ENCODE measurements at regions not wholly inside any gene's neighbourhood (a gene's known extent, or its start where the extent isn't known, plus 50 kb on each side); places are given as distances from the start of the nearest gene placed in this dataset.

DNA sequence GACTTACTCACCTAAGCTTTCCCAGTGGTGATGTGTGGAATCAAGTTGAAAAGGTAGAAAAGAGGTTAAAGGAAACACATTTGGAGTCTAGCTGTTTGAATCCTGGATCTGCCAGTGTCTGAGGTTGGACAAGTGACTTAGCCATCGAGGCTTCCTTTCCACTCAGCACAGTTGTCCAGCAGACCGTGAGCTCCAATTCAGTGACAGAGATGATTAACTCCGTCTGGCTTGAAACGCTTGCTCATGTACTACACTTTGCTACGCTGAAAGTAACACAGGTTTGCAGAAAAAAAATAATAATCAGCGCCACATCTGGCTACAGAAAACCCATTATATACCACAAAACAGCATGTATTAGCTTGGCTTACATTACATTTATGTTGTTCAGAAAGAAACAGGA lies 364.9 kb upstream of the MCTP2 start:
- H3K27me3 ChIP-seq (replicated peaks): no peaks in the 10 kb centered on the region
- H3K4me3 ChIP-seq: no peak overlapping the region
- no peaks in the 10 kb centered on the region for H3K4me1 ChIP-seq (replicated peaks)
- H3K36me3 ChIP-seq: no peaks in the 10 kb centered on the region
- DNase-seq (ENCODE audit: low read depth in 1 of 2, low spot score in 2 of 2): no peak
- H3K27ac ChIP-seq: no peak overlapping the region
- H3K9me3 ChIP-seq (replicated peaks): no peaks in the 10 kb centered on the region

DNA sequence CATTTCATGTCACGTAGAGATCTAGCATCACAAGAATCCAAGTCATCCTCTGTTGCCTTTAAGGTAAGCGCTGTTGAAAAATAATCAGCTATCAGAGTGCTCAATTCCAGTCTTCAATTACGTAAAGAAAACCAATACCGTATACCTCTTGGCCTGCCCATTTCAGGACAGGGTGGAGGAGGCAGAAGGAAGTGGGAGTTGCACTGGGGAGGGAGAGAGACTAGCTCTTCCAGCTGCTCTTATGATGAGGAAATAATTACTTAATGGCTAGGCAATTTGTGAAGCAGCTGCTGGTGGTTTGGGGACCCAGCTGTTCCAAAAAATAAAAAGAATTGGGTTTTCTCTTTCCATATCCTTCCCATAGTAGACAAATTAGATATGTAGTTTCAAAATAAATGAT lies 365.8 kb upstream of the MCTP2 start:
- DNase-seq (ENCODE audit: low read depth in 1 of 2, low spot score in 2 of 2): no peak
- H3K9me3 ChIP-seq (replicated peaks): no peaks in the 10 kb centered on the region

DNA sequence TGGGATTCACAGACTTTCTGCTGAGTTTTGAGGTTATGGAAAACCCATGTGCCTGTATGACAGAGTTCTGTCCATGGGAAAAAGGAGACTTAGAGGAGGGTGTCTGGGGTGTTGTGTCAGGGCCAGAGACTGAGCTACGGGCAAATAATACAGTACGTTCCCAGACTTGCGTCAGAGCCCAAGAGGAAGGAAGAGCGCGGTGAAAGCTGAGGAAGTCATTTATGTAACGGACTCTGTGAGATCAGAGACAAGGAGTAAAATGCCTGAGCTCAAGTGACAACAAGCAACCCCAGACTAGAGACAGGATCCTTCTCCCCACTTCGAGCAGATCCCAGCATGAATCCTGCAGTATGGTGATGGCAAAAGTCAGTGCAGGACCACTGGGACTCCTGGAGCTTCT lies 368.6 kb upstream of the MCTP2 start:
- Histone ChIP-seq H3K9me3 (replicated peaks) (no peaks in the 10 kb centered on the region), H3K27me3 (replicated peaks) (no peaks in the 10 kb centered on the region), H3K4me1 (replicated peaks) (no peaks in the 10 kb centered on the region), H3K36me3 (no peaks in the 10 kb centered on the region), H3K4me3 (no peak overlapping the region), H3K27ac (no peak overlapping the region)
- no peak for DNase-seq (ENCODE audit: low read depth in 1 of 2, low spot score in 2 of 2)

More for the DNA sequence above, 365.8 kb upstream of the MCTP2 start:
- Histone ChIP-seq H3K36me3 (no peaks in the 10 kb centered on the region), H3K27ac (no peak overlapping the region), H3K4me1 (replicated peaks) (no peaks in the 10 kb centered on the region), H3K4me3 (no peak overlapping the region), H3K27me3 (replicated peaks) (no peaks in the 10 kb centered on the region)

DNA sequence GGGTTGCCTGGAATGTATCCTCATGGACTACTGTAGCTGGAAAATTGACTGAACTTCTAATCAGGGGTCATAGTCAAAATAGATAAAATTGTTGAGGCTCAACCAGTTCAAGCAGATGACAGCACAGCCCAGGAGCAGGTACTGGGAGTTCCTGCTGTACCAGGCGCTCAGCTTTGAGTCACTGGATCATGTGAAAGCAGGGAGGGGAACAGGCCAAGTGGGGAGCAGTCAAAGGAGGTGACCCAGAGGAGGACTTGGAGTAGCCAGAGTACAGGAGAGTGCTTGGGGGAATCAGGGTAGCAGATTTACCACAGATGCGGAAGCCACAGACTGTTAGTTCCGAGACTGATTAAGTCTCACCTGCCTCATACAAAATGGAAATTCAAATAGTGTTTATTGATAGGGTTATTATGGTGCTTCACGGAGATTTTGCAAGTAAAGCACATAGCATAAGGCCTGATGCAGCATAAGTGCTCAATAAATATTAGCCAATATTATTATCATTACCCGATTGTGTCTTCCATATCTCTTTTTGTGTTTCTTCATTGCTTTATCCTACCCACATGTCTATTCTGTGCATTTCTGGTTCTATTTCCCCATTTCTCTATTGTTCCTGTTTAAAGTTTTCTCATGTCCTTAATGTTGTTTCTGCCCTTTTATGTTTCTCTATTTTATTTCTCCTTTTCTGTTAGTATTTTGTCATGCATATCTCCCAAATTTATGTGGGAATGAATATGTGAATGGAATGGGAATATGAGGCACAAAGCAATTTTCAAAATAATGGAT lies 369.2 kb upstream of the MCTP2 start:
- Histone ChIP-seq H3K27ac (no peak overlapping the region), H3K36me3 (no peaks in the 10 kb centered on the region)
- DNase-seq (ENCODE audit: low read depth in 1 of 2, low spot score in 2 of 2): no peak

DNA sequence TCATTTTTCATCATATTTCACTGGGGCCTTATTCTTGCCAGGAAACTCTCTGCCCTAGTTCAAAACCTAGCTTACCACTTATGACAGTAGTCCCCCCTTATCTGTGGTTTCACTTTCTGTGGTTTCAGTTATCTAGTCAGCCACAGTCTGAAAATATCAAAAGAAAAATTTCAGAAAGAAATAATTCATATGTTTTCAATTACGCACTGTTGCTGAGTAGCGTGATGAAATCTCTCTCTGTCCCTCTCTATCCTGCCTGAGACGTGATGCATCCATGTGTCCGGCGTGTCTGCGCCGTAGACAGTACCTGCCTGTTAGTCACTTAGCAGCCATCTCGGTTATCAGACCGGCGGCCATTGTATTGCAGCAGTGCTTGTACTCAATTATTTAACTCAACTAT lies 369.9 kb upstream of the MCTP2 start:
- Histone ChIP-seq H3K27me3 (replicated peaks) (no peaks in the 10 kb centered on the region), H3K9me3 (replicated peaks) (no peaks in the 10 kb centered on the region), H3K36me3 (no peaks in the 10 kb centered on the region), H3K27ac (no peak overlapping the region), H3K4me3 (no peak overlapping the region), H3K4me1 (replicated peaks) (no peaks in the 10 kb centered on the region)
- no peak for DNase-seq (ENCODE audit: low read depth in 1 of 2, low spot score in 2 of 2)

More for the DNA sequence above, 369.2 kb upstream of the MCTP2 start:
- no peaks in the 10 kb centered on the region for H3K27me3 ChIP-seq (replicated peaks)
- H3K9me3 ChIP-seq (replicated peaks): no peaks in the 10 kb centered on the region
- H3K4me1 ChIP-seq (replicated peaks): no peaks in the 10 kb centered on the region
- no peak overlapping the region for H3K4me3 ChIP-seq

DNA sequence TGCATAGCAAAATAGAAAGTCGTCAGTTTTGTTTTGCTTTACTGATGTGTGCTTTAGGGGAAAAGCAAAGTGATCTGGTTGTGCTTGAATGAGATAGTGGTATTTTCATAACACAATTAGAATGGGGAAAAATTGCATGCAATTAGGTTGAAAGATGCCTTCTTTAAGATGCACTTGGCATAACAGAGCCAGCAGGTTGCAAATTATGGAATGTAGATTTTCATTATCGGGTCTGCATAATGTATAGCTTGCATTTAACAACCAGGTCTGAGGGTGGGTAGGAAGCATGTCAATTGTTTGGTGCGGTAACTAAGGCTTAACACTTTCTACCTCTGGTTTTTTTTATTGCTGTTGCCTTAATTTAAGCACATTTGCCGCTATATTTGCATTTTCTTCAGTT lies 370.7 kb upstream of the MCTP2 start:
- H3K36me3 ChIP-seq: no peaks in the 10 kb centered on the region
- no peak overlapping the region for H3K4me3 ChIP-seq
- H3K27ac ChIP-seq: no peak overlapping the region
- H3K4me1 ChIP-seq (replicated peaks): no peaks in the 10 kb centered on the region
- no peak for DNase-seq (ENCODE audit: low read depth in 1 of 2, low spot score in 2 of 2)
- H3K27me3 ChIP-seq (replicated peaks): no peaks in the 10 kb centered on the region
- H3K9me3 ChIP-seq (replicated peaks): no peaks in the 10 kb centered on the region

DNA sequence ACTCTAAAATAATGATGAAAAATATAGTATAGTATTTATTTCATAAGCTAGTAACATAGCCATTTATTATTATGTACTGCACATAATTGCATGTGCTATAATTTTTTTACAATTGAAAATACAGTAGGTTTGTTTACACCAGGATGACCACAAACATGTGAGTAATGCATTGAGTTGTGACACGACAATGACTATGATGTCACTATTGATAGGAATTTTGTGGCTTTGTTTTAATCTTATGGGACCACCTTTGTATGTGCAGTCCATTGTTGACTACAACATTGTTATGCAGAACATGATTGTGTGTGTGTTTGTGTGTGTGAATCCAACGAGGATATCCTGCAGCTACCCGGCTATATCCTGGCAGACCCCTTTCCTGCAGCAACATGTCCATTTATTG lies 372.2 kb upstream of the MCTP2 start:
- DNase-seq (ENCODE audit: low read depth in 1 of 2, low spot score in 2 of 2): peak in 1 of 2 experiments; percentile 2
- H3K9me3 ChIP-seq (replicated peaks): no peaks in the 10 kb centered on the region
- H3K27ac ChIP-seq: no peak overlapping the region
- H3K36me3 ChIP-seq: no peaks in the 10 kb centered on the region
- H3K4me1 ChIP-seq (replicated peaks): no peaks in the 10 kb centered on the region
- H3K27me3 ChIP-seq (replicated peaks): no peaks in the 10 kb centered on the region
- H3K4me3 ChIP-seq: no peak overlapping the region

DNA sequence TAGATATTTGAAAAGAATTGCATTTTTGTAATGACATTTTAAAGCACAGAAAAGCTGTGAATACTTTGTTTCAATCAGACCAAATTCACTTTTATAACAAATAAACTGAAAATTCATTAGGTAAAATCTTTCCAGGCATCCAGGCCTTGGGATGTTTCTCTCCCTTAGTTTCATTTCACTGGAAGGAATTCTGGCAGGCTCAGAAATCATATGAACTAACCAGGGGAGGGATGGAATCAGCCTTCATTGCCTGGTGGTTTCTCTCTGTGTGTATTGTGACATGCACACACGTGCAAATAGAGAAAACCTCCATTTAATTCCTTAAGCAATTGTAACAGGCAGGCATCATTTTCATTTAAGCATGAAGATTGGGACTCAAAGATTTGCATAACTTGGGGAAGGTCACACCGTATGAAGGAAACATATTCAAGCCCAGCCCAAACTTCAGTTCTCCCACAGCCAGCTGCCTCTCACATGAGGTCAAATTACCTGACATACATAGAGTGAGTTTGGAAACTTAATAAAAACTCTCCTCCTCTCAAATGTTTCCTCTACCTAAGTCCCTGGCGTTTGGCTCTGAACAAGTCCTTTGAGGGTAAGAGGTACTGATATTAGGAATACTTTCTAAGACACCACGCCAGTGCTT lies 376.1 kb upstream of the MCTP2 start:
- DNase-seq (ENCODE audit: low read depth in 1 of 2, low spot score in 2 of 2): no peak
- Histone ChIP-seq H3K4me1 (replicated peaks) (no peaks in the 10 kb centered on the region), H3K9me3 (replicated peaks) (no peaks in the 10 kb centered on the region)

DNA sequence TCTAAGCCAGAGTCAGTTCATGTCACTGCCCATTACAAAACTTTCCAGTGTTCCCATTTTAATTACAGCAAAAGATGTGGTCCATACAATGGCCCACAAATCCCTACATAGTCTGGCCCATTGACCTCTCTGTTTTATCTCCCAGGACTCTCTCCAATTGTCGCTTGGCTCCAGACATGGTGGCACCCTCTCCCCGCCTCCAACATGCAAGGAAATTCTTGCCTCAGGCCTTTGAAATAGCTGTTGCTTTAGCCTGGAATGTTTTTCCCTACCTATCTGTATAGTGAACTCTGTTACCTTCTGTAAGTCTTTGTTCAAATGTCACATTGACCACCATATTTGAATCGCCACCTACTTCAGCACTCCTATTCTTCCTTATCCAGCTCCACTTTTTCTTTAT lies 377.3 kb upstream of the MCTP2 start:
- no peaks in the 10 kb centered on the region for H3K4me1 ChIP-seq (replicated peaks)
- no peaks in the 10 kb centered on the region for H3K9me3 ChIP-seq (replicated peaks)
- no peak for DNase-seq (ENCODE audit: low read depth in 1 of 2, low spot score in 2 of 2)
- H3K27me3 ChIP-seq (replicated peaks): no peaks in the 10 kb centered on the region
- no peak overlapping the region for H3K4me3 ChIP-seq
- H3K27ac ChIP-seq: no peak overlapping the region
- no peaks in the 10 kb centered on the region for H3K36me3 ChIP-seq

More for the DNA sequence above, 376.1 kb upstream of the MCTP2 start:
- H3K27me3 ChIP-seq (replicated peaks): no peaks in the 10 kb centered on the region
- no peak overlapping the region for H3K27ac ChIP-seq
- H3K4me3 ChIP-seq: no peak overlapping the region
- H3K36me3 ChIP-seq: no peaks in the 10 kb centered on the region

DNA sequence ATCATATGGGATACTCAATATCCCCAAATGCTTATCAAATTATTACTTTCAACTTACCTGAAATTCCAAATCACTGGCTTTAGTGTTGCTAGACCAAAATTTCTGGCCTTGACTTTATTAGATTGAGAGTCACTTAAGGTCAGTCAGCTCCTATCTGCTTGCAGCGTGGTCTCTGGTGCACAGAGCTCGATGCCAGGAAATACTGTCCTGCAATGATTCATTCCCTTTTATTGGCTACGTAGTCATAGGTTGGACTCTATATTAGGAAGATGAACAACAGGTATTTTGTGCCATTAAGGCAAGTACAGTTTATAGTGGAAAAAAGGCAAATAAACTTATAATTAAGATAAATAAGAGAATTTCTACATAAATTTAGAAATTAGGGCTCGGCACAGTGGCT lies 378.6 kb upstream of the MCTP2 start:
- Histone ChIP-seq H3K27ac (no peak overlapping the region), H3K4me3 (no peak overlapping the region), H3K27me3 (replicated peaks) (no peaks in the 10 kb centered on the region), H3K4me1 (replicated peaks) (no peaks in the 10 kb centered on the region), H3K36me3 (no peaks in the 10 kb centered on the region), H3K9me3 (replicated peaks) (no peaks in the 10 kb centered on the region)
- no peak for DNase-seq (ENCODE audit: low read depth in 1 of 2, low spot score in 2 of 2)

DNA sequence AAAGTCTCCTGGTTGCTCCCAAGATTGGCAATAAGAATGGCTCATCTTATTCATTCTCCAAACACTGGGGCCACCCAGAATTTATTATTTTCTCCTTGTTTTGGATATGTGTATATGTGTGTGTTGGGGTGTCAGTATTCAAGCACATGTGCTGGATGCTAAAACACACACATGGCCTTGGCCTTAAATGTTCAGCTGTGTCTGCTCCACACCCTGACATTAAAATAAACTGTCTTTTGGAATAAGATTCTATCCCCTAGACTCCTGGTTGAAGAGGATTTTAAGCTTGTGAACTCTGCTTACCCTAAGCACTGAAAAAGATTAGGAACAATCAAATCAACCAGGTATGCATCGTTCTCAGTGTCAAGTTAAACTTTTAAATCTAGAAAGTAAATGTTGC lies 382.9 kb upstream of the MCTP2 start:
- H3K9me3 ChIP-seq (replicated peaks): no peaks in the 10 kb centered on the region
- no peaks in the 10 kb centered on the region for H3K36me3 ChIP-seq
- no peaks in the 10 kb centered on the region for H3K4me1 ChIP-seq (replicated peaks)
- no peak overlapping the region for H3K27ac ChIP-seq
- DNase-seq (ENCODE audit: low read depth in 1 of 2, low spot score in 2 of 2): no peak
- no peaks in the 10 kb centered on the region for H3K27me3 ChIP-seq (replicated peaks)
- H3K4me3 ChIP-seq: no peak overlapping the region

DNA sequence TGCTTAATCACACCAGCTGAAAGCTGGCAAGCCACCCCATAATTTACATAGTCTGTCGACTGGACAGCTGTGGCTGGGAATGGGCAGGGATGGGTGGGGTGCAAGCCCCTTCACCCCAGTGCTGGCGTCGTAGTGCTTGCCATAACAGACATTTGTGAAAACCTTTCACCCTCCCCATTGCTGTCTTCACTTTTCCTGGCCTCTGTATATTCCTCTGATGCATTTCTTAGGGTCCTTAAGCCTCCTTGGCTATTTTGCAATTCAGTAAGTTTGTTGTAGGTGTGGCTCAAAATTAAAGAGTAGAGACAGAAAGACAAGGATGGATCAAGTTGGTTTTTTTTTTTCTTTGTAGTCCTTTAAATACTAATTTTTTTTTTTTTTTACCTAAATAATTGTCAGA lies 383.3 kb upstream of the MCTP2 start:
- Histone ChIP-seq H3K9me3 (replicated peaks) (no peaks in the 10 kb centered on the region), H3K4me1 (replicated peaks) (no peaks in the 10 kb centered on the region), H3K27ac (no peak overlapping the region), H3K27me3 (replicated peaks) (no peaks in the 10 kb centered on the region), H3K36me3 (no peaks in the 10 kb centered on the region), H3K4me3 (no peak overlapping the region)
- no peak for DNase-seq (ENCODE audit: low read depth in 1 of 2, low spot score in 2 of 2)

DNA sequence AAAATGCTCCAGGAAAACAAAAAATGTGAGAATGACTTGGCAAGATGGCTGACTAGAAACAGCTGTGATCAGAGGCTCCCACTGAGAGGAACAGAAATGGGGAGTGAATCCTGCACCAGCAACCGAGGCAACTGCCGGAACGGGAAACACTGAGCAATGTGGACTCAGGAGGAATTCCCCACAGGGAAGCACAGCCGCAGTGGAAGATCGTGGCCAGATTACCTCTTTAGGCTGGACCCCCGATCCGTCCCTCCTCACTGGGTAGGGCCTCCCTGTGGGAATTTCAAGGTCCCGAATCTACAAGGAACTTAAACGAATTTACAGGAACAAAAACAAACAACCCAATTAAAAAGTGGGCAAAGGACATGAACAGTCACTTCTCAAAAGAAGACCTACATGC lies 385.2 kb upstream of the MCTP2 start:
- H3K27me3 ChIP-seq (replicated peaks): no peaks in the 10 kb centered on the region
- H3K36me3 ChIP-seq: no peaks in the 10 kb centered on the region
- no peak overlapping the region for H3K4me3 ChIP-seq
- no peaks in the 10 kb centered on the region for H3K4me1 ChIP-seq (replicated peaks)
- DNase-seq (ENCODE audit: low read depth in 1 of 2, low spot score in 2 of 2): no peak
- no peak overlapping the region for H3K27ac ChIP-seq
- H3K9me3 ChIP-seq (replicated peaks): no peaks in the 10 kb centered on the region

DNA sequence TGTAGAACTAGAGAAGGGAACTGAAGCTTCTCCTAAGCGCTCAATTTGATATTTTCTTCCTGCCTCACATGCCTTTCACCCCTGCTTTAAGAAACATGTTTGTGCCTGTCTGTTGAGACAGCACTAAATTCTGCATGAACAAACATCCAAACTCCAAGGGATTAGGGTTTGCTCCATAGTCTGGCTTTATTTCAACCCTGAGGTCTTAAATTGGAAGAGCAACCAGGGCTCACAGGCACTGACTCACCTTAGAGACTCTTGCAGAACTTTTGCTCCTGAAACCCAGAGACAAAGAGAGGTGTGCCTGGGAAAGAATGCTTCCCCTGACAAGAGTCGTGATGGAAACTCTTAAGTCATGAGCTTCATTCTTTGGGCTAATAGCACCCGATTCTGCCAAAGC lies 393.9 kb upstream of the MCTP2 start:
- Histone ChIP-seq H3K9me3 (replicated peaks) (no peaks in the 10 kb centered on the region), H3K4me3 (no peak overlapping the region), H3K36me3 (no peaks in the 10 kb centered on the region), H3K27me3 (replicated peaks) (no peaks in the 10 kb centered on the region), H3K27ac (no peak overlapping the region), H3K4me1 (replicated peaks) (no peaks in the 10 kb centered on the region)
- no peak for DNase-seq (ENCODE audit: low read depth in 1 of 2, low spot score in 2 of 2)

DNA sequence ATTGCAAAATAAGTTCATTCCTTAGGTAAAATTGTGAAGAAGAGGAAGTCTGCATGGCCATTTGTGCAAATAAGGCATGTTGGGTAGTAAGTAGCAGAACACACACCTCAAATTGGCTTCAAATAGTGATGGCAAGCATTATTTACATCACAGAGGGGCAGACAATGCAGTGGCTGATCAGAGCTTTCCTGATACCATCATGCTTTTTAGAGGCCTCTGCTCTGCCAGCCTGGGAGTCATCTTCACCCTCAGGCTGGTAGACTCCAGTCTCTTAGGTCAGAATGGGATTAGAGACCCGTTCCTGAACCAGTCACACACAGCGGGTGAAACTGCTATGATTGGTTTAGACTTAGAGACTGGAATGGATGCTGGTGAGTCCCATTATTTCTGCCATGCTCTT lies 396.0 kb upstream of the MCTP2 start:
- no peak overlapping the region for H3K27ac ChIP-seq
- H3K9me3 ChIP-seq (replicated peaks): no peaks in the 10 kb centered on the region
- H3K4me1 ChIP-seq (replicated peaks): no peaks in the 10 kb centered on the region
- H3K36me3 ChIP-seq: no peaks in the 10 kb centered on the region
- no peaks in the 10 kb centered on the region for H3K27me3 ChIP-seq (replicated peaks)
- no peak for DNase-seq (ENCODE audit: low read depth in 1 of 2, low spot score in 2 of 2)
- H3K4me3 ChIP-seq: no peak overlapping the region

Measured in SJSA1 (cell line).